ENCODE measurements at regions not wholly inside any gene's neighbourhood (a gene's known extent, or its start where the extent isn't known, plus 50 kb on each side); places are given as distances from the start of the nearest gene placed in this dataset.

DNA sequence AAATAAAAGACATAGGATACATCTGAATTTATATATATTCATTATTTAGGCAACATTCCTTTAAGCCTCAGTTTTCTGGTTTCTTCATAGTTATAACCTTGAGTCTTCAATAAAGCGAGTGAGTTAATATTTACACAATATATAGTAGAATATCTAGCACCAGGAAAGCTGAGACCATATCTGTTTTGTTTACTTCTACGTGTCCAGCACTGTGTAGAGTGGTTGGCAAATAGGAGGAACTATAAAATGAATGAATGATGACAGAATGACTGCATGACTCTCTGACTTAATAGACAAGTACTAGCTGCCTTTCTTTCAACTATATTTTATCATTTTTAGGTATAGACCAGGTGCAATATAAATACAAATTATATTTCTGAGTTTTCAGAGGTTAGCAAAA, 197.8 kb upstream of the RBMS3 start (continued):
- no peak for TF ChIP-seq SRF (IDR thresholded peaks at IDR 0.05; ENCODE audit: low read depth)
- TF ChIP-seq, protein P1, sequence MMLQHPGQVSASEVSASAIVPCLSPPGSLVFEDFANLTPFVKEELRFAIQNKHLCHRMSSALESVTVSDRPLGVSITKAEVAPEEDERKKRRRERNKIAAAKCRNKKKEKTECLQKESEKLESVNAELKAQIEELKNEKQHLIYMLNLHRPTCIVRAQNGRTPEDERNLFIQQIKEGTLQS (IDR thresholded peaks at IDR 0.05) = no peak

GRCh38 chr3:29083676-29084075, 197.2 kb upstream of the RBMS3 start:
- Histone ChIP-seq H4K20me1 (ENCODE audit: insufficient read depth) (no peaks in the 10 kb centered on the region), H3K4me1 (ENCODE audit: control insufficient read depth in 1 of 2, insufficient read depth in 2 of 2, low read length in 2 of 2) (no peaks in the 10 kb centered on the region), H3K79me2 (ENCODE audit: insufficient read depth, low read length) (no peaks in the 10 kb centered on the region), H3K27me3 (ENCODE audit: insufficient read depth, low read length) (no peaks in the 10 kb centered on the region), H3K9ac (ENCODE audit: low read length) (no peak overlapping the region), H3K36me3 (ENCODE audit: control insufficient read depth in 1 of 2, insufficient read depth in 2 of 2, low read length in 2 of 2) (no peaks in the 10 kb centered on the region), H3K4me2 (ENCODE audit: low read length) (no peak overlapping the region), H3K9me3 (ENCODE audit: control insufficient read depth in 1 of 2, insufficient read depth in 1 of 2, low read depth in 1 of 2, low read length in 2 of 2) (no peaks in the 10 kb centered on the region), H3K9me2 (ENCODE audit: insufficient read depth) (no peaks in the 10 kb centered on the region), H3K27ac (ENCODE audit: low read depth, low read length) (no peak overlapping the region), H3K4me3 (replicated peaks in 1 of 2; ENCODE audit: low read depth in 1 of 2, low read length in 2 of 2) (no peak overlapping the region), H2AFZ (ENCODE audit: low read depth, low read length, poor library complexity, severe bottlenecking) (no peak overlapping the region)
- intact Hi-C loops (cut with micrococcal nuclease) = no loop called here
- DNase-seq (ENCODE audit: low read depth, low spot score) (no peak), ATAC-seq (no peak)
- no TSS peak for BruUV-seq (replicated peaks)
- POLR2A ChIA-PET = no interaction called here
- RAD21 ChIA-PET (ENCODE audit: low non-redundant PET in 1 of 2, low total read pairs in 2 of 2, uncharacterized antibody in 2 of 2, unreplicated experiment in 2 of 2) = no interaction called here
- TF ChIP-seq EZH2 (IDR thresholded peaks at IDR 0.05) = no peak
- TF ChIP-seq FOSL1 (IDR thresholded peaks at IDR 0.05; ENCODE audit: low read depth) = no peak
- TF ChIP-seq ZFX (IDR thresholded peaks at IDR 0.05) = no peak
- TF ChIP-seq ZNF274 (IDR thresholded peaks at IDR 0.05; ENCODE audit: low read depth, low read length) = no peak
- no peak for TF ChIP-seq POLR2AphosphoS5 (IDR thresholded peaks at IDR 0.05; ENCODE audit: low read depth, low read length)
- TF ChIP-seq RAD21 (IDR thresholded peaks at IDR 0.05; ENCODE audit: low read depth) = no peak
- TF ChIP-seq, protein P1 (IDR thresholded peaks at IDR 0.05) = no peak
- CTCF ChIA-PET = no interaction called here

- H3K4me2 ChIP-seq (ENCODE audit: low read length) = no peak overlapping the region
- RAD21 ChIA-PET (ENCODE audit: low non-redundant PET in 1 of 2, low total read pairs in 2 of 2, uncharacterized antibody in 2 of 2, unreplicated experiment in 2 of 2) = no interaction called here
- no peaks in the 10 kb centered on the region for H3K4me1 ChIP-seq (ENCODE audit: control insufficient read depth in 1 of 2, insufficient read depth in 2 of 2, low read length in 2 of 2)
- intact Hi-C loops (cut with micrococcal nuclease) = no loop called here
- no peak overlapping the region for H3K27ac ChIP-seq (ENCODE audit: low read depth, low read length)
- H3K27me3 ChIP-seq (ENCODE audit: insufficient read depth, low read length) = no peaks in the 10 kb centered on the region
- H3K9me3 ChIP-seq (ENCODE audit: control insufficient read depth in 1 of 2, insufficient read depth in 1 of 2, low read depth in 1 of 2, low read length in 2 of 2) = no peaks in the 10 kb centered on the region
- no peaks in the 10 kb centered on the region for H4K20me1 ChIP-seq (ENCODE audit: insufficient read depth)
- BruUV-seq (replicated peaks) = no TSS peak
- no peaks in the 10 kb centered on the region for H3K36me3 ChIP-seq (ENCODE audit: control insufficient read depth in 1 of 2, insufficient read depth in 2 of 2, low read length in 2 of 2)
- H3K79me2 ChIP-seq (ENCODE audit: insufficient read depth, low read length) = no peaks in the 10 kb centered on the region
- no peak for TF ChIP-seq EZH2phosphoT487 (IDR thresholded peaks at IDR 0.05; ENCODE audit: borderline replicate concordance)
- no peak for TF ChIP-seq FOSL1 (IDR thresholded peaks at IDR 0.05; ENCODE audit: low read depth)
- TF ChIP-seq, protein P2, sequence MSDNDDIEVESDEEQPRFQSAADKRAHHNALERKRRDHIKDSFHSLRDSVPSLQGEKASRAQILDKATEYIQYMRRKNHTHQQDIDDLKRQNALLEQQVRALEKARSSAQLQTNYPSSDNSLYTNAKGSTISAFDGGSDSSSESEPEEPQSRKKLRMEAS (IDR thresholded peaks at IDR 0.05) = no peak
- no peak for TF ChIP-seq TCF7L2 (IDR thresholded peaks at IDR 0.05; ENCODE audit: borderline replicate concordance, extremely low read depth, insufficient read depth, insufficient read length)
- no peak for TF ChIP-seq SP1 (IDR thresholded peaks at IDR 0.05; ENCODE audit: low read depth)
- TF ChIP-seq POLR2AphosphoS5 (IDR thresholded peaks at IDR 0.05; ENCODE audit: low read depth, low read length) = no peak
- TF ChIP-seq YY1 (IDR thresholded peaks at IDR 0.05; ENCODE audit: extremely low read depth, insufficient replicate concordance, low read depth, low read length) = no peak
- TF ChIP-seq CBX3 (IDR thresholded peaks at IDR 0.05; ENCODE audit: low read depth) = no peak
- no peak for TF ChIP-seq ZNF274 (IDR thresholded peaks at IDR 0.05; ENCODE audit: low read depth, low read length)
- TF ChIP-seq ZFX (IDR thresholded peaks at IDR 0.05) = no peak
- no peak for TF ChIP-seq CEBPB (IDR thresholded peaks at IDR 0.05; ENCODE audit: low read depth)
- no peak for TF ChIP-seq ELF1 (IDR thresholded peaks at IDR 0.05; ENCODE audit: borderline replicate concordance, low read depth)
- TF ChIP-seq EGR1 (IDR thresholded peaks at IDR 0.05; ENCODE audit: low read depth) = no peak
- ATAC-seq = no peak
- no peak overlapping the region for H2AFZ ChIP-seq (ENCODE audit: low read depth, low read length, poor library complexity, severe bottlenecking)
- H3K9me2 ChIP-seq (ENCODE audit: insufficient read depth) = no peaks in the 10 kb centered on the region
- no peak for DNase-seq (ENCODE audit: low read depth, low spot score)
- no peak overlapping the region for H3K9ac ChIP-seq (ENCODE audit: low read length)
- POLR2A ChIA-PET = no interaction called here
- no peak overlapping the region for H3K4me3 ChIP-seq (replicated peaks in 1 of 2; ENCODE audit: low read depth in 1 of 2, low read length in 2 of 2)
- CTCF ChIA-PET = no interaction called here
Observed at GRCh38 chr3:29088579-29088978, 192.3 kb upstream of the RBMS3 start.

Measured in HCT116 (cell line).